GM19193 (cell line): ENCODE measurements at regions not wholly inside any gene's neighbourhood (a gene's known extent, or its start where the extent isn't known, plus 50 kb on each side); places are given as distances from the start of the nearest gene placed in this dataset.

Experiments
- POLR2A ChIP-seq: IDR thresholded peaks from 4 replicates; pipeline ENCODE4 v1.6.1; 2011; ENCODE audit not compliant: insufficient read depth, insufficient read length; ENCODE audit errors: extremely low read depth

- TF ChIP-seq POLR2A, result no peak
These were observed 242.7 kb upstream of the PRSS1 start for GRCh38 chr7:142506601-142507000.

- no peak for TF ChIP-seq POLR2A
These were observed 245.2 kb upstream of the PRSS58 start for GRCh38 chr7:142503036-142503435.

- no peak for TF ChIP-seq POLR2A
These were observed 243.6 kb upstream of the PRSS58 start for GRCh38 chr7:142501434-142501833.

GRCh38 chr7:142500366-142500765, 242.5 kb upstream of the PRSS58 start:
- TF ChIP-seq POLR2A, result no peak

- no peak for TF ChIP-seq POLR2A
These were observed 241.8 kb upstream of the PRSS58 start for GRCh38 chr7:142499635-142500034.

DNA sequence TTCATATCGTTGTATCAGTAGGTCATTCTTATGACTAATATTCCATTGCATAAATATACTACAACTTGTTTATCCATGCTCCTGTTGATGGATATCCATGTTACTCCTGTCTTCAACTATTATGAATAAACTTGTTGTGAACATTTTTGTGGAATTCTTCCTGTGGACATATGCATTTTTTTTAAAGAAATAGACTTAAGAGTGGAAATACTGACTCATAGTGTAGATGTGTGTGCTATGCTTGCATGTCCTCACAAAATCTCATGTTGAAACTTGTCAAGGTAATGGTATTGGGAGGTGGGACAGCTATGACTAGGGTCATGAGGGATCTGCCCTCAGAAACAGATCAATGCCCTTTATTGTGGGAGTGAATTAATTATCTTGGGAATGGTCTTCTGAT, 240.5 kb upstream of the PRSS58 start:
- no peak for TF ChIP-seq POLR2A

DNA sequence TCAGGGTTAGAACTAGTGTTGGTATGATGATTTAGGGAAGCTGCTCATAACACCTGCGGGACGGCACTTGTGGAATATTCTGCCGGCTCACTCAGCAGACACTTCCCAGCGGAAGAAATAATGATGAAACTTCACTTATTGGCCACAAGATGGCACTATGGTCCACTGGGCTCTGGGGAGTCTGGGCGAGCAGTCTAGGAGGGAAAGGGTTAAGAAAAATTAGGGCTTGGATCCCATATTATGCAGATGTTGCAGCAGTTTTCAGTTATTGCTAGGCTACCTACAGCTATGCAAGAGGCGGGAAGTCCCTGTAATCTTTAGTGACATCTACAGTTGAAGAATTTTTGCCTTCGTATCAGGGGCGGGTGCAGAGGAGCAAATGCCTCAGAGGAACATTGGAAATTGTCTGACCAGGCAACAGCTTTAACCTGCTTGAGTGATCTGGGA, 238.7 kb upstream of the PRSS58 start:
- no peak for TF ChIP-seq POLR2A

GRCh38 chr7:142494021-142494420, 236.2 kb upstream of the PRSS58 start:
- no peak for TF ChIP-seq POLR2A

DNA sequence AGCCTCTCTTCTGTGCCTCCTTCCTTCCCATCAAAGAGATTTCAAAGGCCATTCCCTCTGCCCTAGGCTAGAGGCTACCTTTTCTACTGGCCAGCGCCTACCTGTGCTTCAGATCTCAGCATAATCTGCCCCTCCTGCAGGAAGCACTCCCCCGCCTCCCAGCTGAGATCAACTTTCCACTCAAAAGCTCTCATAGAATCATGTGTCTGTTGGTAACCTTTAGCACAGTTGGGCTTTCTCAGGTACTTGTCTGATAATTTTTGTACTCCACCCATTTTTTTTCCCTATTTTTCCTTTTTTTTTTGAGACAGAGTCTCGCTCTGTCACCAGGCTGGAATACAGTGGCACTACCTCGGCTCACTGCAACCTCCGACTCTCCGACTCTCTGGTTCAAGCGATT, 231.0 kb upstream of the PRSS58 start:
- TF ChIP-seq POLR2A, result no peak

- TF ChIP-seq POLR2A, result no peak
These were observed 230.3 kb upstream of the PRSS58 start for GRCh38 chr7:142488036-142488633.

GRCh38 chr7:142487124-142487523, 229.3 kb upstream of the PRSS58 start:
- no peak for TF ChIP-seq POLR2A

DNA sequence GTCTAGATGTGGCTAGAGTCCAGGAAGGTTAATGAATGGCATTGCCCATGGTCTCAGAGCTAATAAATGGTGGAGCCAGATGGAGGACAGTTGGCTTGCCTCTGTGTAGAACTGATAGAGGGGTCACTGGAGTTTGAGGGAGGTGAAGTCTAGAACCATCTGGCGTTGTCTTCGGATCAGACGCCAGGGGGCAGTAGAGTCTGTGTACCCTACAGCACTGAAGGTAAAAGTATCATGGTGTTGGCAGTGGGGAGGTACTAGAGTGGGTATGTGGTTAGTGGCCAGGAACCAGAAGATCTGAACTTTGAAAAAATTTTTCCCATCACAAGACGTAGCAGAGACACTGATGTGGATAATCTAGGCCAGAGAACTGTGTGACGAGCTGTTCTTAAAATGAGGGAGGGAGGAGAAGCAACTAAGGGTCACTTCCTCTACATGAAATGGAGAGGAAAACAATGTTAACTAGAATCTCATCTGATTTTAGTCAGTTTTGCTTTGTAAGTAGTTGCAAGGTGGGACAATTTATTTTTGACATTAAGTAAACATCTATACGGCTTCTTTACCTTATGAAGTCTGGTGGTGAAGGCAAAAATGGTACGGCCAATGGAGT, 227.9 kb upstream of the PRSS58 start:
- no peak for TF ChIP-seq POLR2A

GRCh38 chr7:142483659-142484317, 225.9 kb upstream of the PRSS58 start:
- TF ChIP-seq POLR2A, result no peak

GRCh38 chr7:142482891-142483658, 225.2 kb upstream of the PRSS58 start:
- no peak for TF ChIP-seq POLR2A

DNA sequence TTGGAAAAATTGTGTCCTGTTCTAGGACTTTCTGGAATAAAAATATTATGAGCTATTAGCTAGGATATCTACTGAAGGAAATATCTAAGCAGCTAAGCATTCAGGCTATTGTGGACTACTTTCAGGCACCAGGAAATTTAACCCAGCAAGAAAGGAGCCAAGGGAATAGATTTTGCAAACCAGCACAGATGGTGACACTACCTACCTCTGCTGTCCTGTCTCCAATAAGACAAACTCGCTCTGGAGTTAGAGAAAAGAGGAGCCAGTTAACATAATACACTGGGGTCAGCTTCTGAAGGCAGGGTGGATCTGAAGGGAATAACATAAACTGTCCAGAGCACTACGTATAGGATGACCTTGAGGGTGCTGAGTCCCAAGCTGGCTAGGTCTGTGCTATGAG, 223.7 kb upstream of the PRSS58 start:
- TF ChIP-seq POLR2A, result no peak
